Stimulated activated memory B cell treated with anti-CD40 and anti-IgM and Interleukin-4, amounts not matched to agents 10 μg/mL and 1 μg/mL and 100 μg/mL, for 72 hours (primary cell): ENCODE measurements at regions not wholly inside any gene's neighbourhood (a gene's known extent, or its start where the extent isn't known, plus 50 kb on each side); places are given as distances from the start of the nearest gene placed in this dataset.
"Not testable (repeated sequence)": the region's sequence is repeated elsewhere in the genome, so short reads cannot be mapped to it uniquely, and the experiment has no call there.

Source experiments
- ATAC-seq: fragments of 150-1000 bp; cut with Tn5 transposase; 2 replicates; pipeline ENCODE4 v1.10.0; 2021
- H3K27ac Mint-ChIP-seq: one replicate; pipeline ENCODE4 v1.8.0; 2022; ENCODE audit warnings: mild to moderate bottlenecking, mixed read lengths
- H3K27me3 Mint-ChIP-seq: one replicate; pipeline ENCODE4 v1.8.0; 2022; ENCODE audit warnings: mixed read lengths
- H3K36me3 Mint-ChIP-seq: one replicate; pipeline ENCODE4 v1.8.0; 2022; ENCODE audit warnings: mixed read lengths
- H3K4me1 Mint-ChIP-seq: one replicate; pipeline ENCODE4 v1.8.0; 2022; ENCODE audit warnings: mixed read lengths
- H3K4me3 Mint-ChIP-seq: one replicate; pipeline ENCODE4 v1.8.0; 2022; ENCODE audit warnings: mild to moderate bottlenecking, moderate library complexity, mixed read lengths
- H3K9me3 Mint-ChIP-seq: one replicate; pipeline ENCODE4 v1.8.0; 2022; ENCODE audit warnings: mixed read lengths

DNA sequence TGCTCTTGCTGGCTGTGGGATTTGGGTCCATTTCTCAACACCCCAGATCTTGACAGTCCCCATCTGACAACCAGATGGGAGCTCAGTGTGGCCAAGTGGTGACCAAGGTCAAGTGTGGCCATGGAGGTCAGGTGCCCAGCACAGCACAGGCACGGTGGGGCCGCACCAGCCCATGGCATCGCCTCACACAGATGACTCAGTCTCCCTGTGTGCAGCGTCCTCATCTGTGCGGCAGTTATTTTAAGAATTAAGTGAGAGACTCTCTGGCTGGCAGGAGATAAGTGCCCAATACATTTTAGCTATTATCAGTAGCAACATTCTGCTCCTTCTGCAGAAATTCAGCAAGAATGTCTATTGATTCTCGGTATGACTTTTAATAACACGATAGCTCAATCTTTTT is 167.2 kb downstream of the DDX1 start:
- ATAC-seq, result no peak
- Mint-ChIP-seq H3K36me3 (no peaks in the 10 kb centered on the region), H3K4me1 (no peaks in the 10 kb centered on the region), H3K27ac (no peak overlapping the region), H3K4me3 (no peak overlapping the region), H3K27me3 (peaks cover 37% of the 10 kb centered on the region), H3K9me3 (peaks cover 5% of the 10 kb centered on the region)

DNA sequence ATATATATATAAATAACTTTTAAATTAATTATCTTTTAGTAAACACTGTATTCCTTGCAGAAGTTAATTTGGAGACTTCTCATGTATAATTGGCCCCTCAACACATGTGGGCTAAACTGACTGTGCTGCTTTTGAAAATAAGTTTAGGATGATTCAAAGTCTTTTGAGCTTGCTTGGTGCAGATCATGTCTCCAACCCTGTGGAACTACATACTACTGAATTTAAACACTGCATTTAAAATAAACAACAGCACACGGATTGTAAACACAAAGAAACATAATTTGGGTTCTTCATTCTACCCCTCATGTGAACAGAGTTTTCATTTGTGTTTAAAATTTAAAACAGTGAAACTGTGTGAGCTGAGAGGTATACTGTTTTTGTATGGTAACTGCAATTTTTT is 167.7 kb downstream of the DDX1 start:
- H3K36me3 Mint-ChIP-seq, result no peaks in the 10 kb centered on the region
- H3K9me3 Mint-ChIP-seq, result peaks cover 5% of the 10 kb centered on the region
- no peak overlapping the region for H3K4me3 Mint-ChIP-seq
- H3K27ac Mint-ChIP-seq, result no peak overlapping the region
- ATAC-seq, result no peak
- H3K4me1 Mint-ChIP-seq, result no peaks in the 10 kb centered on the region
- peaks cover 37% of the 10 kb centered on the region for H3K27me3 Mint-ChIP-seq

DNA sequence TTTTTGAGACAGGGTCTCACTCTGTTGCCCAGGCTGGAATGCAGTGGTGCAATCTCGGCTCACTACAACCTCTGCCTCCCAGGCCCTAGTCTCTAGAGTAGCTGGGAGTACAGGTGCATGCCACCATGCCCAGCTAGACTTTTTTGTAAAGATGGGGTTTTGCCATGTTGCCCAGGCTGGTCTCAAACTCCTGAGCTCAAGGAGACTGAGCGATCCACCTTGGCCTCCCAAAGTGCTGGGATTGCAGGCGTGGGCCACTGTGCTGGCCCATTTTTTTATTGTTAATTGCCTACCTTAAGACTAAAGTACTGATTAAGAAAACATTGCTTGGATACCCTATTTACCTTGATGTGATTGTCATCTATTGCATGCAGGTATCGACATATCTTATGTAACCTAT is 168.1 kb downstream of the DDX1 start:
- H3K27me3 Mint-ChIP-seq, result peaks cover 37% of the 10 kb centered on the region
- H3K4me3 Mint-ChIP-seq, ATAC-seq, H3K9me3 Mint-ChIP-seq, H3K36me3 Mint-ChIP-seq, H3K4me1 Mint-ChIP-seq, H3K27ac Mint-ChIP-seq: not testable (repeated sequence)

DNA sequence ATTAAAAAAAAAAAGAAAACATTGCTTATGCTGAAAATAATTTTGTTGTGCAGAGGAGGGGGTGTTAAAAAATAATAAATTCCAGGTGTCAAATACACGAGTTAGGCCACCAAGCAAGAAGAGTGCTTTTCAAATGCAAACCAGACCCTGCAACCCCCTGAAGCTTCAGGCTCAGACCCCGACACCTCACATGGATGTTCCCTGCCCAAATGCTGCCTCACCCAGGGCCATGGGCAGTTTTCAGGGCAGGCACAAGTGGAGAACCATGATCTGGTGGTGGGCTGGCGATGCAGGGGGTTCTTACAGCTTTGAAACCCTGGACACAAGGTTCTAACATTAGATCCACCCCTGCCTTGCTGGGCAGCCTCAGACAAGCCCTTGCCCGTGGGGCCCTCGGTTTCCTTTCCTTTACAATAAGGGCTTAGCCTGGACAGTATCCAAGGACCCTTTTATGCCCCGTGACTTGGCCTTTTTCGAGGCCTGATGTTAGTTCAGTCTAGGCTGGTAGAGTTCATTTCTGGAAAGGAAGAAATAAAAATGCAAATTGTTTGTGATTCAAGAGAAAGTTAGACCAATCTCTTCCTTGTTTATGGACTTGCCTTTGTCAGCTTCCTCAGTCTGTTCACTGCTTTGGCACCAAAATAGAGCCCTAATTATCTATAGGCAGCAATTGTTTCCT is 168.7 kb downstream of the DDX1 start:
- Mint-ChIP-seq H3K9me3 (peaks cover 2% of the 10 kb centered on the region), H3K4me1 (no peaks in the 10 kb centered on the region)

DNA sequence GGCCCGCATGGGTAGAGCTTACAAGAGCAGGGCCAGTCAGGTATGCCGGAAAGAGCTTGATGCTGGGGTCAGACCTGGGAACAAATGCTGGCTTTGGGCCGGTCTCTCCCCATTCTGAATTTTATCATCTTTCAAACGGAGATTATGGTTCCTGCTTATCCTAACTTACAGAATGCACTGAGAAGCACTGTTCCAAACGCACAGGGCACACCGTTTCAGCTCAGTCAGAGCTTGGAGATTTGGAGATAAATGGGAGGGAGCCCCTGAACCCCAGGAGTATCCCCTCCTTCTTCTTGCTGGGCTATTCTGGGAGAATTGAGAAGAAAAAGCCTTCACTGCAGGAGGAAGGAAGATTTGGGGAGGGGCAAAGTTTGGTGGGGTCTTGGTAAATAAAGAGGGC is 169.4 kb downstream of the DDX1 start:
- H3K4me3 Mint-ChIP-seq, result no peak overlapping the region
- peaks cover 43% of the 10 kb centered on the region for H3K27me3 Mint-ChIP-seq
- no peaks in the 10 kb centered on the region for H3K4me1 Mint-ChIP-seq
- peaks cover 2% of the 10 kb centered on the region for H3K9me3 Mint-ChIP-seq
- H3K36me3 Mint-ChIP-seq, result no peaks in the 10 kb centered on the region
- ATAC-seq, result no peak
- no peak overlapping the region for H3K27ac Mint-ChIP-seq

More for the DNA sequence above, 168.7 kb downstream of the DDX1 start:
- H3K27me3 Mint-ChIP-seq, result peaks cover 37% of the 10 kb centered on the region
- H3K36me3 Mint-ChIP-seq, result no peaks in the 10 kb centered on the region
- ATAC-seq, result no peak
- no peak overlapping the region for H3K4me3 Mint-ChIP-seq
- H3K27ac Mint-ChIP-seq, result no peak overlapping the region

DNA sequence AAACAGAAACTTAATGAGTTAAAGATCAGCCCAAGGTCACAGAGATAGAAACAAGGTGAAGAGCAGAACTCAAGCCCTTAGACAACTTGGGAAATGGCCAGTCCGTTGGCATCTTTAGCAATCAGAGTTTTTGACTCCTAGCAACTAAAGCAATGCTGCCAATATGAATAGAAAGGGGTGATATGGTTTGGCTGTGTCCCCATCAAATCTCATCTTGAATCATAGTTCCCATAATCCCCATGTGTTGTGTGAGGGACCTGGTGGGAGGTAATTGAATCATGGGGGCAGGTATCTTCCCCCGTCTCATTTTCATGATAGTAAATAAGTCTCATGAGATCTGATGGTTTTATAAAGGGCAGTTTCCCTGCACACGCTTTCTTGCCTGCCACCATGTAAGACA is 170.2 kb downstream of the DDX1 start:
- H3K27me3 Mint-ChIP-seq, result peaks cover 49% of the 10 kb centered on the region
- no peak overlapping the region for H3K4me3 Mint-ChIP-seq
- H3K9me3 Mint-ChIP-seq, result peaks cover 2% of the 10 kb centered on the region
- no peak for ATAC-seq
- H3K4me1 Mint-ChIP-seq, result no peaks in the 10 kb centered on the region
- H3K27ac Mint-ChIP-seq, result no peak overlapping the region
- H3K36me3 Mint-ChIP-seq, result no peaks in the 10 kb centered on the region

DNA sequence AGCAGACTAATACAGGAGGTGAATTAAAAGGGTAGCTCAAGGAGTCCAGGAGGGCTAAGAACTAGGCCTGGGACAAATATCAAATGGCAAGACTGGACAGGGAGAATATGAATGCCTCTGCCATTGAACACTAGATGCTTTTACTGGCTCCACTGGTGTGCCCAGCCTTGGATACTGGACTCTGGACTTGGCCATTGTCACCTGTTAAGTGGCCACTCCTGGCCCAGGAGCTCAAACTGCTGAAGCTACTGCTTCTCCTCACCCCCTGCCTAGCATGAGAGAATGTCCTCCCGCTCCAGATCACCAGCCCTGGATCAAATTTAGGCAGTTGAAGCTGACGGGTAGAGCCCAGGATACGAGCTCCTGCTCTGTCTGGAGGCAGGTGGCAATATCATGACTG is 170.8 kb downstream of the DDX1 start:
- Mint-ChIP-seq H3K36me3 (no peaks in the 10 kb centered on the region), H3K27me3 (peaks cover 44% of the 10 kb centered on the region), H3K4me1 (no peaks in the 10 kb centered on the region), H3K4me3 (no peak overlapping the region), H3K27ac (no peak overlapping the region), H3K9me3 (peaks cover 2% of the 10 kb centered on the region)
- ATAC-seq, result no peak

DNA sequence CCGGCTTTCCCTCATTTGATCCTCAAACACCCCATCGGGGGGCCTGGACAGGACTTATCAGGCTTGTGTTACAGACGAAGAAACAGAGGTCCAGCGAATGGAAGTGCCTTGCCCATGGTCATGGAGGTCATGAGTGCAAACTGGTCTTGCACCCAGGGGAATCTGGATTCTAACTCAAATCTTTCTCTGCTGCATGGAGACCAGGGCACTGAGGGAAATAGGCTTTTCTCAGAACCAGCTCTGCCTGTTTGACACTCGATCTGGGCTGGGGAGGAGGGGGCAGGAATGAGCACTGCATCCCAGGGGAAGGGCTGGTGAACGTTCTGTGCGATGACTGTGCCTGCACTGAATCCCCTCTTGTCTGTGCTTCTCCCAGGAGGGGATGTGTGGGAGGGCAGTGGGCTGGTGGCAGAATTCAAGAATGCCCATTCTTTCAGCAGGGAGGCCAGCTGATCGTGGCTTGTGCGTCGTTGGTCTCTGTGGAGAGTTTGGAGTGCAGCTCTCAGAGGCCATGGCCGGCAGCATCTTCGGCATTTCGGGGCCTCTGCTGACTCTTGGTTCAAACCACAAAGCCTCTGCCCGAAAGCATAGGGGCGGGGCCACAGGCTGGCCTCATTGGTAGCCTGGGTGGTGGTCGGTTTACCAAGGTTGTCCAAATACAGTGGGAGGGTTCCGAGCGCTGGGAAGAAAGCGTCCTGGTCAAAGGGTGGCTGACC is 171.6 kb downstream of the DDX1 start:
- peaks cover 36% of the 10 kb centered on the region for H3K27me3 Mint-ChIP-seq
- no peaks in the 10 kb centered on the region for H3K36me3 Mint-ChIP-seq
- no peak overlapping the region for H3K4me3 Mint-ChIP-seq

DNA sequence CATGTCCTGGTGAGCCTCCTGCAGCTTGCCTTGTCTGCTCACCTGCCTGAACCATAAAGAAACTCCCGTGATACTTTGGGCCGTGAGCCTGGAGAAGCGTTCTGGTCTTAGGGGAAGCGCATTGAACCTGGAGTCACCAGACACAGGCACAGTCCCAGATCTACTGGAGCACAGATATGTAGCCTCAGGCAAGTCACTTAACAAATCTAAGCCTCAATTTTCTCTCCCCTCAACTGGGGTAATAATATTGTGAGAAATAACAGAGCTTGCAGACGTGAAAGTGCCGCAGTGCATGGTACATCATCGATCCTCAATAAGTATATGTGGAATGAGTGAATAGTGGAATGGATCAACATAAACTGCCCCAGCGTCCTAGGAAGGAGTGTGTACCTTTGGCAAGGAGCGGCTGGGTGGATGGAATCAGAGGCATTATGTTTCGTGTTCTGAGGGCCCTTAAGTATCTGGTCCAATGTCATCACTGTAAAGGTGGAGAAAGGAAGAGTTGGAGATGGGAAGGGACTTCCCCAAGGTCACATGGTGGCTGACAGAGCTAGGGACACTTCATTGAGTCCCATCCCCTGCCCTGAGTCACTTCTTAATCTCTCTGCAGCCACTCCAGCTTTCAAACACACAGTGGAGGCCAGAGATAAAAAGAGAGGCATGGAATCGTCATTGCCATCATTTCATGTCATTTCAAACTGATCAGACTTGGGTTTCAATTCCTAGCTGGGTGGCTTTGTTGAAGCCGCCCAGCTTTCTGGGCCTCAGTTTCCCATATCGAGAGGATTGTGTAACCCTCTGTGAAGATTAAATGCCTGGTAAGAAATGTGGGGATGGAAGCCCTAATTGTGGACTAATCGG is 172.4 kb downstream of the DDX1 start:
- no peak overlapping the region for H3K4me3 Mint-ChIP-seq
- no peaks in the 10 kb centered on the region for H3K9me3 Mint-ChIP-seq
- H3K36me3 Mint-ChIP-seq, result no peaks in the 10 kb centered on the region
- no peak for ATAC-seq
- no peaks in the 10 kb centered on the region for H3K4me1 Mint-ChIP-seq
- H3K27ac Mint-ChIP-seq, result no peak overlapping the region
- H3K27me3 Mint-ChIP-seq, result peaks cover 36% of the 10 kb centered on the region

More for the DNA sequence above, 171.6 kb downstream of the DDX1 start:
- no peak for ATAC-seq
- no peak overlapping the region for H3K27ac Mint-ChIP-seq
- peaks cover 2% of the 10 kb centered on the region for H3K9me3 Mint-ChIP-seq
- H3K4me1 Mint-ChIP-seq, result no peaks in the 10 kb centered on the region

DNA sequence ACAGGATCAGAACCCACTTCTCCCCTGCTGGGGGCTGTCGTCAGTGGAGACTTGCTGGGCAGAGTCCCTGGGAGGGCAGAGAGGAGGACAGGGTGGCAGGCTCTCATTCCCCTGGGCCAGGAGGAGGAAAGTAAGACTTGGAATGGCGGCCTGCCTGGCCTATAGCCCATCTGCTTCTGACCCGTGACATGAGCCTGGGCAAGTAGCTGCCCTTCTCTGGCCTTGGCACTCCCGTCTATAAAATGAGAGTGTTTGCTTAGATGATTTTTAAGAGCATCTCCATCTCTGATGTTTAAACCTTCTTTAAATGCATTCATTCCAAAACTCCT is 173.0 kb downstream of the DDX1 start:
- Mint-ChIP-seq H3K36me3 (no peaks in the 10 kb centered on the region), H3K4me3 (no peak overlapping the region), H3K27ac (no peak overlapping the region), H3K27me3 (peaks cover 42% of the 10 kb centered on the region), H3K4me1 (no peaks in the 10 kb centered on the region), H3K9me3 (no peaks in the 10 kb centered on the region)
- ATAC-seq, result no peak

DNA sequence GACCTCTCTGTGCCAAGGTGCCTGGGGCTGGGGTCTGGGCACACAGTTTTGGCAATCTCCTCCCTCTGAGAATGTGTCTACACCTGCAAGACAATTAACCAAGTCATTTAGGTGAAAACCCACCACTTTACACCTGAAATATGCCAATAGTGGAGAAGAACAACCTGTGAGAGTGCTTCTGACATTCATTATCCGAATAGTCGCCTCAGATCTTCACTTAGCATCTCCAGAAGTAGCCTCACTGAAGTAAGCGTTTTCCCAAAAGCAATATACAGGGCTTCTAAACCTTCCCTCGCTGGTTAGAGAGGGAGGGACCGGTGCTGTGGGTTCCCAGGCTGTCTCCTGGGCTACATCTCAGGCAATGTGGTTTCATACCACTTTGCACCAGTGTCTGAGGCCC is 173.5 kb downstream of the DDX1 start:
- no peak overlapping the region for H3K27ac Mint-ChIP-seq
- H3K4me1 Mint-ChIP-seq, result no peaks in the 10 kb centered on the region
- no peak for ATAC-seq
- no peak overlapping the region for H3K4me3 Mint-ChIP-seq
- H3K9me3 Mint-ChIP-seq, result no peaks in the 10 kb centered on the region
- H3K36me3 Mint-ChIP-seq, result no peaks in the 10 kb centered on the region
- H3K27me3 Mint-ChIP-seq, result peaks cover 47% of the 10 kb centered on the region

DNA sequence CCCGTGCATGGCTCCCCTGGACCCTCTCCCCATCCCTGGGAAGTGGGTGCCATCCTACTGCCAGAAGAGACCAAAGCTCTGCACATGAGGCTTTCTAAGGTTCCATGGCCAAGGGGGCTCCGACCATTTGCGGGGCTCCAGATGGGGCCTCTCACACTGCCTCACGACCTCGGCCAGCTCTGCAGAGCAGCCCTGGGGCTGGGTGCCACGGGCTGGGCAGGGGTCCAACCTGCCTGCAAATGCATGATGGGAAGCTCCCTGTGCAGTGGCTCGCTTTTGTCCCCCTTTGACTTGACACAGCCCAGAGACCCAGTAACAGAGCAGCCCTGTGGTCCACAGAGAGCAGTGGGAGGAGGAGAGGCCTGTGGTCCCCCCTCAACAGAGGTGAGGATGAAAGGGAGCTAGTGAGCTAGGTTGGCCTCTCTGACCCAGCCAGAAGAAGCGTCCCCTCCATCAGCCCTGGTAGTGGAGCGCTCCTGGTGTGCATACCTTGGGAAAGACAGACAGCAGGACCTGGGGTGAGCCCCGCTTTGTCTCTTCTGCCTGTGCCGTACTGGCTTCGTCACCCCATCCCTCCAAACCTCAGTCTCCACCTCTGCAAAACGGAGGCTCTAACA is 174.1 kb downstream of the DDX1 start:
- H3K27ac Mint-ChIP-seq, result no peak overlapping the region
- no peaks in the 10 kb centered on the region for H3K9me3 Mint-ChIP-seq
- no peak for ATAC-seq

DNA sequence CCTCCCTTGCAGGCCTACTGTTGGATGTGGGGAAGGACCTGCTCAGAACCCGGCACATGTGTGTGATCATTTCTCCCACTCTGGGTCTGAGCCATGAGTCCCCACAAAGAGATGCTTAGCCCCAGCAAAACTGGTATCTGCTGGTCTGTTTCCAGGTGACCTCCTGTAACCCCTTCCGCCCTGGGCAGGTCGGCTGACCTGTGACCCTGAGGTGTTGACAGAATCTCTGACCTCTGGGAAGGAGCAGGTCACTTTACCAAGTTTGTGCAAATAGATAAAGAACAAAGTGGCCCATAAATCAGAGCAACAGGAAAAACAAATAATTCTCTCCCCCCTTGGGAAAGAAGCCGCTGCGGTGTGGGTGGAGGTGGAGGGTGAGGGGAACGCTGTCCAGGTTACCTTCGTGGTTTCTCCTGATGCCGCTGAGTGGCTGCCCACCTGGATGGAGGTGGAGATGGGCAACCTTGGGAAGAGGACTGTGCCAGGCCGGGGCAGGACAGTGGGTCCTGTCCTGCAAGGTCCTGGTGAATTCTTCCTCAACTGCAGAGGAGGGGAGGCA is 174.0 kb upstream of the MYCN start:
- H3K36me3 Mint-ChIP-seq, result no peaks in the 10 kb centered on the region
- H3K27me3 Mint-ChIP-seq, result peaks cover 46% of the 10 kb centered on the region
- no peak for ATAC-seq

More for the DNA sequence above, 174.1 kb downstream of the DDX1 start:
- Mint-ChIP-seq H3K4me3 (no peak overlapping the region), H3K36me3 (no peaks in the 10 kb centered on the region), H3K27me3 (peaks cover 47% of the 10 kb centered on the region), H3K4me1 (no peaks in the 10 kb centered on the region)

DNA sequence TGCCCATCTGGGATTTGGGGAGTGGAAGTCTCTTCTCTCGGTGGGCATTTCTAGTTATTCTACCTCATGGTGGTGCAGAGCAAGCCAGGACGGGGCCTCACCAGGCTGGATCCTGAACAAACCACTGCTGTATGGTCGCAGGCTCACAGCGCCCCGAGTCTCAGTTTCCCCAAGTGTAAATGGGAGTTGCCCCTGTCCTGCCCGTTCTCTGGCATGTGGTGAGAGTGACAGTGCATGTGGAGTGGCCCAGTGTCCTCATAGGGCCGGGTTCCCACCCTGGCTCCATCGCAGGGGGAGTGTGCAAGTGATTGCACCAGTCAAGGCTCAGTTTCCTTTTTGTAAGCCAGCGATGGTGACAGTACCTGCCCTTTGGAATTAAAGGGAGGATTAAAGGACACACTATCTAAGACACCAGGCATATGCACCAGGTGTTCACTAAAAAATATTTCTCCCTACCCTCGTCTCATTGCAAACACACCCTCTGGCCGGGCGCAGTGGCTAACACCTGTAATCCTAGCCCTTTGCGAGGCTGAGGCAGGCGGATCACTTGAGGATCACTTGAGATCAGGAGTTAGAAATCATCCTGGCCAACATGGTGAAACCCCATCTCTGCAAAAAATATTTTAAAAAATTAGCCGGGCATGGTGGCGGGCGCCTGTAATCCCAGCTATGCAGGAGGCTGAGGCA is 173.3 kb upstream of the MYCN start:
- H3K4me3 Mint-ChIP-seq, result no peak overlapping the region
- H3K4me1 Mint-ChIP-seq, result no peaks in the 10 kb centered on the region
- H3K27ac Mint-ChIP-seq, result no peak overlapping the region
- peaks cover 43% of the 10 kb centered on the region for H3K27me3 Mint-ChIP-seq
- no peak for ATAC-seq
- H3K9me3 Mint-ChIP-seq, result no peaks in the 10 kb centered on the region
- H3K36me3 Mint-ChIP-seq, result no peaks in the 10 kb centered on the region

More for the DNA sequence above, 174.0 kb upstream of the MYCN start:
- H3K27ac Mint-ChIP-seq, result no peak overlapping the region
- no peaks in the 10 kb centered on the region for H3K9me3 Mint-ChIP-seq
- no peak overlapping the region for H3K4me3 Mint-ChIP-seq
- no peaks in the 10 kb centered on the region for H3K4me1 Mint-ChIP-seq
